ENCODE measurements at regions not wholly inside any gene's neighbourhood (a gene's known extent, or its start where the extent isn't known, plus 50 kb on each side); places are given as distances from the start of the nearest gene placed in this dataset.

DNA sequence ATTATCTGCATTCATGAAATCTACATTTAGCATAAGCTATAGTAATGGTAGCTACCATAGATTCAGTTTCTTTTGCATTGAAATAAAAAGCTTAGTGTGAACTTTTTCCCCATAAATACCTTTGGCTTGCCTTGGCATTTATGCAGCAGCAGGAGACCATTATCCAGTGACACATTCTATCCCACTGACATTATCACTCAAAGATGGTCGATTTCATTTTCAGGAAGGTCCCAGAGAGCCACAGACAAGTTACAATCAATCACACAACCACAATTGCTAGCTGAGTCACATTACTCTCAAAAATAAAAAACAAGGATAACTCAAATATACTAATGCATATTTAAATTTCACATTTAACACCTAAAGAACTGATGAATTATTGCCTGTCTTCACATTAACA, 512.7 kb upstream of the CDH2 start:
- H3K27ac ChIP-seq (ENCODE audit: low read depth, low read length): no peak overlapping the region
- no peaks in the 10 kb centered on the region for H3K4me1 ChIP-seq (ENCODE audit: control insufficient read depth, low read length)
- no peaks in the 10 kb centered on the region for H3K9me2 ChIP-seq (replicated peaks; ENCODE audit: control insufficient read depth, low read length)
- no peak overlapping the region for H3K4me2 ChIP-seq (ENCODE audit: low read length)
- H4K20me1 ChIP-seq (ENCODE audit: control insufficient read depth, insufficient read depth, low read depth, low read length): no peaks in the 10 kb centered on the region
- H3F3A ChIP-seq (ENCODE audit: control insufficient read depth, insufficient read depth): no peaks in the 10 kb centered on the region
- no peaks in the 10 kb centered on the region for H3K36me3 ChIP-seq (ENCODE audit: control insufficient read depth, low read length)
- H3K9me3 ChIP-seq (ENCODE audit: control insufficient read depth, insufficient read depth, low read length): no peaks in the 10 kb centered on the region; the same call in 1 of the 2 replicates
- no peaks in the 10 kb centered on the region for H3K79me2 ChIP-seq (ENCODE audit: control insufficient read depth, low read length)
- no peak for TF ChIP-seq EZH2phosphoT487 (IDR thresholded peaks at IDR 0.05; ENCODE audit: borderline replicate concordance, low read length)
- TF ChIP-seq, protein P1, sequence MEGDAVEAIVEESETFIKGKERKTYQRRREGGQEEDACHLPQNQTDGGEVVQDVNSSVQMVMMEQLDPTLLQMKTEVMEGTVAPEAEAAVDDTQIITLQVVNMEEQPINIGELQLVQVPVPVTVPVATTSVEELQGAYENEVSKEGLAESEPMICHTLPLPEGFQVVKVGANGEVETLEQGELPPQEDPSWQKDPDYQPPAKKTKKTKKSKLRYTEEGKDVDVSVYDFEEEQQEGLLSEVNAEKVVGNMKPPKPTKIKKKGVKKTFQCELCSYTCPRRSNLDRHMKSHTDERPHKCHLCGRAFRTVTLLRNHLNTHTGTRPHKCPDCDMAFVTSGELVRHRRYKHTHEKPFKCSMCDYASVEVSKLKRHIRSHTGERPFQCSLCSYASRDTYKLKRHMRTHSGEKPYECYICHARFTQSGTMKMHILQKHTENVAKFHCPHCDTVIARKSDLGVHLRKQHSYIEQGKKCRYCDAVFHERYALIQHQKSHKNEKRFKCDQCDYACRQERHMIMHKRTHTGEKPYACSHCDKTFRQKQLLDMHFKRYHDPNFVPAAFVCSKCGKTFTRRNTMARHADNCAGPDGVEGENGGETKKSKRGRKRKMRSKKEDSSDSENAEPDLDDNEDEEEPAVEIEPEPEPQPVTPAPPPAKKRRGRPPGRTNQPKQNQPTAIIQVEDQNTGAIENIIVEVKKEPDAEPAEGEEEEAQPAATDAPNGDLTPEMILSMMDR (IDR thresholded peaks at IDR 0.05; ENCODE audit: low read depth, low read length, poor library complexity, severe bottlenecking): no peak
- H3K27me3 ChIP-seq (ENCODE audit: control insufficient read depth, low read length): no peaks in the 10 kb centered on the region
- no peak overlapping the region for H3K4me3 ChIP-seq (ENCODE audit: low read length)

DNA sequence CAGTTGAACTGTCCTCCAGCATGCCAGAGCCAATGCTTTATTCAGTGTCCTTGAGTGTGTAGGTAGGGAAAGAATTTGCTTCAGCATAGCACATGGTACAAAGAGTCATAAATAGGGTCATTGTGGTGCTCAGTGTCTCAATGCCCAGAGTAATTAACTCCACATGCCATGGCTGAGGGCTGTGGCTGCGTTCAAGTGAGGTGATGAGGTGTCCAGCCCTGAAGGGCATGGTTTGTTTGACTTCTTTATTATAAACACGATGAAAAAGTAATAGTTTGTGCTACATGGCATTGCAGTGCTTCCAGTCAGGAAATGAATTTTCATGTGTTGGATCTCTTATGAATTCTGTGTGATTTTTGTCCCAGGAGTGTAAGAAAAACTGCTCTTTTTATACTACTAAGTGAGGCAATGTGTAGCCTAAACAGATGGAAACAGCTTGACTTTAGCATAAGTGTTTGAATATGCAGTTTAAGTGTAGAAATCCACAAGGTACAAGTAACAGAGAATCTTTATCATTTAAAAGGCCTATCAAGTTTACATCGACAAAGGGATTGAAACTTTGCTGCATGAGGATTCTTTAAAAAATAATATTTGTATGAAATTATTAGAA, 507.9 kb upstream of the CDH2 start:
- Histone ChIP-seq H3K9me2 (replicated peaks; ENCODE audit: control insufficient read depth, low read length) (no peaks in the 10 kb centered on the region), H3K36me3 (ENCODE audit: control insufficient read depth, low read length) (no peaks in the 10 kb centered on the region), H3K27me3 (ENCODE audit: control insufficient read depth, low read length) (no peaks in the 10 kb centered on the region), H3K4me3 (ENCODE audit: low read length) (no peak overlapping the region), H3K79me2 (ENCODE audit: control insufficient read depth, low read length) (no peaks in the 10 kb centered on the region), H4K20me1 (ENCODE audit: control insufficient read depth, insufficient read depth, low read depth, low read length) (no peaks in the 10 kb centered on the region), H3K4me1 (ENCODE audit: control insufficient read depth, low read length) (no peaks in the 10 kb centered on the region), H3K9me3 (ENCODE audit: control insufficient read depth, insufficient read depth, low read length) (no peaks in the 10 kb centered on the region), H3K4me2 (ENCODE audit: low read length) (no peak overlapping the region), H3K27ac (ENCODE audit: low read depth, low read length) (no peak overlapping the region), H3F3A (ENCODE audit: control insufficient read depth, insufficient read depth) (no peaks in the 10 kb centered on the region)
- TF ChIP-seq, protein P1 (IDR thresholded peaks at IDR 0.05; ENCODE audit: low read depth, low read length, poor library complexity, severe bottlenecking): no peak
- no peak for TF ChIP-seq EZH2phosphoT487 (IDR thresholded peaks at IDR 0.05; ENCODE audit: borderline replicate concordance, low read length)

DNA sequence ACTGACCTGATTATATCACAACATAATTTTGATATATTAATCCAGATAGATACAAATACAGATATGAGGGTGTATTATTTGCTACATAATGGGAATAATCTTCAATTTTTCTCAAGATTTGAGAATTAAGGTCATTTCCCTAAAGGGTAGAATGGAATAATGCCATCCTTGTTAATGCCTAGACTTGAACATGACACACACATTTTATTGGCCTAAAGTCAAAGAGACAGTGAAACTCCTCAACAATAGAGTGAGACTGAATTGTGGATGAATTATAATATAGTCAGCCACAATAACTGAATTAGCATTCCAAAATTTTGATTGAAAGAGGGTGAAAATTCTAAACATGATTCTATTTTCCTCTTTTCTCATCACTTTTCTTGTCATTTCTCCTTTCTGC, 506.0 kb upstream of the CDH2 start:
- Histone ChIP-seq H3K9me3 (ENCODE audit: control insufficient read depth, insufficient read depth, low read length) (no peaks in the 10 kb centered on the region), H3K36me3 (ENCODE audit: control insufficient read depth, low read length) (no peaks in the 10 kb centered on the region), H3K4me1 (ENCODE audit: control insufficient read depth, low read length) (no peaks in the 10 kb centered on the region), H3K4me2 (ENCODE audit: low read length) (no peak overlapping the region), H3K27me3 (ENCODE audit: control insufficient read depth, low read length) (no peaks in the 10 kb centered on the region), H3K27ac (ENCODE audit: low read depth, low read length) (no peak overlapping the region), H3K4me3 (ENCODE audit: low read length) (no peak overlapping the region), H3F3A (ENCODE audit: control insufficient read depth, insufficient read depth) (no peaks in the 10 kb centered on the region), H3K9me2 (replicated peaks; ENCODE audit: control insufficient read depth, low read length) (no peaks in the 10 kb centered on the region), H3K79me2 (ENCODE audit: control insufficient read depth, low read length) (no peaks in the 10 kb centered on the region), H4K20me1 (ENCODE audit: control insufficient read depth, insufficient read depth, low read depth, low read length) (no peaks in the 10 kb centered on the region)
- TF ChIP-seq EZH2phosphoT487 (IDR thresholded peaks at IDR 0.05; ENCODE audit: borderline replicate concordance, low read length): no peak
- TF ChIP-seq, protein P1 (IDR thresholded peaks at IDR 0.05; ENCODE audit: low read depth, low read length, poor library complexity, severe bottlenecking): no peak

All from DOHH2 (cell line).